ENCODE measurements at regions not wholly inside any gene's neighbourhood (a gene's known extent, or its start where the extent isn't known, plus 50 kb on each side); places are given as distances from the start of the nearest gene placed in this dataset.

DNA sequence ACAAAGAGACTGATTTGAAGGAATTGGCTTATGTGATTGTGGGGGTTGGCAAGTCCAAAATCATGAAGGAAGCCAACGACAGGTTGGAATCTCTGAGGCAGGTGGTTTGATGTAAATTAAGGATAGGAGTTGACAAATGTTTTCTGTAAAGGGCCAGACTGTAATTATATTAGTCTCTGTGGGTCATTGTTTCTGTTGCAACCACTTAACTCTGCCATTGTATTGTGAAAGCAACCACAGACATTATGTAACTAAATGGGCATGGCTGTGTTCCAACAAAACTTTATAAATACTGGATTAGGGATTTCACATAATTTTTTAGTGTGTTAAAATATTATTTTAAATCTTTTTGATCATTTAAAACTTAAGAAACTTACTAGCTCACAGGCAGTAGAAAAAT lies 199.2 kb upstream of the MYLIP start:
- H3K36me3 ChIP-seq (ENCODE audit: control insufficient read depth in 3 of 3, insufficient read depth in 2 of 3, low read depth in 1 of 3, low read length in 3 of 3) = no peaks in the 10 kb centered on the region
- H3K27me3 ChIP-seq (ENCODE audit: control insufficient read depth in 3 of 3, insufficient read depth in 3 of 3, low read length in 3 of 3) = no peaks in the 10 kb centered on the region
- WGBS, 3 donors = 67 to 77% (median 76%) methylated on average over 1 of the region's 1 CpG
- DNase-seq (no peak), FAIRE-seq (no peak)
- H3K4me3 ChIP-seq (ENCODE audit: low read depth in 1 of 3, low read length in 3 of 3) = no peak overlapping the region
- peaks cover 0 to 20% of the 10 kb centered on the region in 2 donors for H3K9me3 ChIP-seq (ENCODE audit: control insufficient read depth in 2 of 2, insufficient read depth in 1 of 2, low read depth in 1 of 2, low read length in 1 of 2)
- H3K27ac ChIP-seq (ENCODE audit: low read depth in 1 of 3, low read length in 2 of 3) = no peak overlapping the region
- no peaks in the 10 kb centered on the region for H3K4me1 ChIP-seq (ENCODE audit: control insufficient read depth in 3 of 3, insufficient read depth in 2 of 3, low read depth in 1 of 3, low read length in 2 of 3)

DNA sequence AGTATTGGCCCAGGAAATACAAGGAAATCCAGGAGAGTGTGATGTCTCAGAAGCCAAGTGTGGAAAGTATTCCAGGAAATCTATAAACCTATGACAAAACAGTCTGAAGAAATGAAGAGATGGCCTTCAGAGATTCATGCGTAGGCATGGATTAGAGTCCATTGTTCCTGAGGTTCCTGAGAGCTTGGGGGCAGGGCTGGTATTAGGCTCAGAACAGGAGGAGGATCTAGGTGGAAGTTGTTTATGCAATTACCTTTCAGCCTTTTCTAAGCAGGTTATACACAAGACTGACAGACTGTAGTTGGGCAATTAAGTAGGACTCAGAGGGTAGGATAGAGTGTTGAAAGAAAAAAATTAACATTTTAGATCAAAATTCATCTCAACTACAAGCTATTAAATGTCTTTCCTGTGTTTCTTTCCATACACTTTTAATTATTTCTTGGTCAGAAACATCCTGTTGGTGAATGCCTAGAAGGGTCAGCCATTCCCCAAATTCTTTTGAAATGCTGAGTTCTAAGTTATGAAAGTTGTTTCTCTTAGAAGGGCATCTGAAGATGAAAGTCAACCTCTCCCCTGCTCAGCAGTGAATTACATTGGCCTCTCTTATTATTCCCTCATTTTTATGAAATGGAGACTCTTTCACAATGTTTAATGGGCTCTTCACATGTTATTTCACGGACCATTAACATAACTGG lies 201.2 kb upstream of the MYLIP start:
- WGBS, 3 donors = 74 to 87% (median 76%) methylated on average over 2 of the region's 2 CpGs
- H3K27me3 ChIP-seq (ENCODE audit: control insufficient read depth in 3 of 3, insufficient read depth in 3 of 3, low read length in 3 of 3) = no peaks in the 10 kb centered on the region
- H3K4me1 ChIP-seq (ENCODE audit: control insufficient read depth in 3 of 3, insufficient read depth in 2 of 3, low read depth in 1 of 3, low read length in 2 of 3) = no peaks in the 10 kb centered on the region
- no peak overlapping the region for H3K27ac ChIP-seq (ENCODE audit: low read depth in 1 of 3, low read length in 2 of 3)
- no peak overlapping the region for H3K4me3 ChIP-seq (ENCODE audit: low read depth in 1 of 3, low read length in 3 of 3)
- no peak for FAIRE-seq
- no peaks in the 10 kb centered on the region for H3K36me3 ChIP-seq (ENCODE audit: control insufficient read depth in 3 of 3, insufficient read depth in 2 of 3, low read depth in 1 of 3, low read length in 3 of 3)
- no peak for DNase-seq
- peaks cover 0 to 20% of the 10 kb centered on the region in 2 donors for H3K9me3 ChIP-seq (ENCODE audit: control insufficient read depth in 2 of 2, insufficient read depth in 1 of 2, low read depth in 1 of 2, low read length in 1 of 2)

DNA sequence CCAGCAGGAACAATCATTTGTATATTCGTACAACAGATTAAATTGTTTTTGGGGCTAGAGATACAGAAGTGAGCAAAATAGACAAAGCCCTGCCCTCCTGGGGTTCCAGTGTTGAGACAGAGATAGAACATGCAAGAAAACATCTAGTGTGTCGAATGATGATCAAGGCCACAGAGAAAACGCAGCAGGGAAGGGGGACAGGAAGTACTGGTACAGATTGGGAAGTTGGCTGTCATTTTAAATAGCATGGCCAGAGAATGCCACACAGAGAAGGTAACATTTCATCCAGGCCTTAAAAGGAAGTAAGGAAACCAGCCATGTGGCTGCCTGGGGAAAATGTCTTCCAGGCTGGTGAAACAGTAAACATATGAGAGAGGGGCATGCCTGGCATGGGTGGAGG lies 202.6 kb upstream of the MYLIP start:
- Histone ChIP-seq H3K9me3 (ENCODE audit: control insufficient read depth in 2 of 2, insufficient read depth in 1 of 2, low read depth in 1 of 2, low read length in 1 of 2) (peaks cover 0 to 14% of the 10 kb centered on the region in 2 donors), H3K27ac (ENCODE audit: low read depth in 1 of 3, low read length in 2 of 3) (no peak overlapping the region), H3K4me1 (ENCODE audit: control insufficient read depth in 3 of 3, insufficient read depth in 2 of 3, low read depth in 1 of 3, low read length in 2 of 3) (no peaks in the 10 kb centered on the region), H3K36me3 (ENCODE audit: control insufficient read depth in 3 of 3, insufficient read depth in 2 of 3, low read depth in 1 of 3, low read length in 3 of 3) (no peaks in the 10 kb centered on the region), H3K27me3 (ENCODE audit: control insufficient read depth in 3 of 3, insufficient read depth in 3 of 3, low read length in 3 of 3) (no peaks in the 10 kb centered on the region), H3K4me3 (ENCODE audit: low read depth in 1 of 3, low read length in 3 of 3) (no peak overlapping the region)
- WGBS, 3 donors = 75 to 97% (median 80%) methylated on average over 3 of the region's 3 CpGs
- FAIRE-seq (no peak), DNase-seq (no peak)

DNA sequence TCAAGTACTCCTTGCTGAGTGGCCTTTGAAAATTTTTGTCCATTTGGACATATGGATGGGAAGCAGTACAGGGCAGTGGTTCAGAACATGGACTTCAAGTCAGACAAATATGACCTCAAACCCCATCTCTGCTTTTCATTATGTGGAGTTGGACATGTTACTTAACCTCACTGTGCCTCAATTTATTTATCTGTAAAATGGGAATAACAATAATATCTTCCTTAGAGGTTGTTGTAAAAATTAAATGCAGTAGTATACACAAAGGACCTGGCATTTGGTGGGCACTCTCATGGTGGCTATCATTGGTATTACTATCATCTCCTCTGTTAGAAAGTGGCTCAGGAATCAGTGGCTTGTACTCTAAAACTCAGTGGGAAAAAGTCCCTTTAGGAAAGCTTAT lies 204.0 kb upstream of the MYLIP start:
- no peaks in the 10 kb centered on the region for H3K36me3 ChIP-seq (ENCODE audit: control insufficient read depth in 3 of 3, insufficient read depth in 2 of 3, low read depth in 1 of 3, low read length in 3 of 3)
- FAIRE-seq = no peak
- no peak overlapping the region for H3K27ac ChIP-seq (ENCODE audit: low read depth in 1 of 3, low read length in 2 of 3)

DNA sequence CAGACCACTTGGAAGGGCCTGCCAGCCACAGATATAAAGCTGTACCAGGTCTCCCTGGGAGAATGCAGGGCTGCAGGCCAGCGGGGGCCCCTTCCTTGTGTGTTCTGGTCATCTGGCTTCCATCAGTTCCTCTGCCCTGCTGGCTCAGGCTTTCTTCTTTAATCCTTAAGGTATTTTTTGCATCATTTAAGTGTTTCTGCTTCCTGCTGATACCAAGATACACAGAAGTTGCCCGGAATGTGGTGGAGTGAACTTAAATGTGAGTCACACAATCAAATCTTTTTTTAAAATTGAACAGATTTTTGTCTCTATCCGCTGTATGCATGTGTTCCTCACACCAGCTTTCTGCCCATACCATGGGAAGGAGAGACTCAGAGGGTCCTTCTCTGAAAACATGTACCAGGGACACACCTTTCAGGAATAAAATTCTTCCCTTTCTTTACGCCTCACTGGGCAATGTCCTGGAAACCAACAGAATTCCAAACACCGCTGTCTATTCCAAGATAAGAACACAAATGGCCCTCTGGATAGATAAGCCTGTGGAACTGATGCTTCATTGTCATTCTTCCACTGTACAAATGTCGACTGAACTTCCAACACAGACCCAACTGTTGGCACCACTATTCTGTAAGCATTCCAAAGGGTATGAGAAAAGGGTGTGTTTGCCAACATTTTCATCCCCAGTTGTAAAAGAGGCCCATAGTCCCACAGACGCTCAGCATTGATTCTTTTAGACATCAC lies 206.2 kb upstream of the MYLIP start:
- Histone ChIP-seq H3K36me3 (ENCODE audit: control insufficient read depth in 3 of 3, insufficient read depth in 2 of 3, low read depth in 1 of 3, low read length in 3 of 3) (no peaks in the 10 kb centered on the region), H3K27me3 (ENCODE audit: control insufficient read depth in 3 of 3, insufficient read depth in 3 of 3, low read length in 3 of 3) (no peaks in the 10 kb centered on the region), H3K4me3 (ENCODE audit: low read depth in 1 of 3, low read length in 3 of 3) (no peak overlapping the region), H3K4me1 (ENCODE audit: control insufficient read depth in 3 of 3, insufficient read depth in 2 of 3, low read depth in 1 of 3, low read length in 2 of 3) (no peaks in the 10 kb centered on the region), H3K27ac (ENCODE audit: low read depth in 1 of 3, low read length in 2 of 3) (no peak overlapping the region), H3K9me3 (ENCODE audit: control insufficient read depth in 2 of 2, insufficient read depth in 1 of 2, low read depth in 1 of 2, low read length in 1 of 2) (no peaks in the 10 kb centered on the region)
- DNase-seq (no peak), FAIRE-seq (no peak)
- WGBS, 3 donors = 56 to 78% (median 75%) methylated on average over 7 of the region's 7 CpGs

More for the DNA sequence above, 204.0 kb upstream of the MYLIP start:
- DNase-seq = no peak
- peaks cover 0 to 5% of the 10 kb centered on the region in 2 donors for H3K9me3 ChIP-seq (ENCODE audit: control insufficient read depth in 2 of 2, insufficient read depth in 1 of 2, low read depth in 1 of 2, low read length in 1 of 2)
- H3K4me3 ChIP-seq (ENCODE audit: low read depth in 1 of 3, low read length in 3 of 3) = no peak overlapping the region
- H3K27me3 ChIP-seq (ENCODE audit: control insufficient read depth in 3 of 3, insufficient read depth in 3 of 3, low read length in 3 of 3) = no peaks in the 10 kb centered on the region
- no peaks in the 10 kb centered on the region for H3K4me1 ChIP-seq (ENCODE audit: control insufficient read depth in 3 of 3, insufficient read depth in 2 of 3, low read depth in 1 of 3, low read length in 2 of 3)

DNA sequence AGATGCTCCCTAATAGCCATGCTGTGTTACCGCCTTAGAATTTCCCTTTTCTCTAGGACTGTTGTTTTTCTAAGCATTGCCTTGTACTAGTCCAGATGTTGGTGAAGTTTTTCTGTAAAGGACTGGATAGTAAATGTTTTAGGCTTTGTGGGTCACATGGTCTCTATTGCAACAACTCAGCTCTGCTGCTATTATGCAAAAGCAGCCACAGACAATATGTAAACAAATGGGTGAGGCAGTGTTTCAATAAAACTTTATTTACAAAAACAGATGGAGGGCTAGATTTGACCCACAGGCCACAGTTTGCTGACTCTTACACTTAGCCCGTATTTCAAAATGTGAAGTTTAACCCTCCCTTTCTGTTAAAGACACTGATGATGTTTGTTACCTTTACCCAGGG lies 207.6 kb upstream of the MYLIP start:
- H3K27me3 ChIP-seq (ENCODE audit: control insufficient read depth in 3 of 3, insufficient read depth in 3 of 3, low read length in 3 of 3) = no peaks in the 10 kb centered on the region
- no peaks in the 10 kb centered on the region for H3K4me1 ChIP-seq (ENCODE audit: control insufficient read depth in 3 of 3, insufficient read depth in 2 of 3, low read depth in 1 of 3, low read length in 2 of 3)
- FAIRE-seq (no peak), DNase-seq (no peak)
- H3K36me3 ChIP-seq (ENCODE audit: control insufficient read depth in 3 of 3, insufficient read depth in 2 of 3, low read depth in 1 of 3, low read length in 3 of 3) = no peaks in the 10 kb centered on the region
- H3K27ac ChIP-seq (ENCODE audit: low read depth in 1 of 3, low read length in 2 of 3) = no peak overlapping the region
- H3K9me3 ChIP-seq (ENCODE audit: control insufficient read depth in 2 of 2, insufficient read depth in 1 of 2, low read depth in 1 of 2, low read length in 1 of 2) = no peaks in the 10 kb centered on the region
- WGBS, 3 donors = 88 to 96% (median 89%) methylated on average over 2 of the region's 2 CpGs
- no peak overlapping the region for H3K4me3 ChIP-seq (ENCODE audit: low read depth in 1 of 3, low read length in 3 of 3)

DNA sequence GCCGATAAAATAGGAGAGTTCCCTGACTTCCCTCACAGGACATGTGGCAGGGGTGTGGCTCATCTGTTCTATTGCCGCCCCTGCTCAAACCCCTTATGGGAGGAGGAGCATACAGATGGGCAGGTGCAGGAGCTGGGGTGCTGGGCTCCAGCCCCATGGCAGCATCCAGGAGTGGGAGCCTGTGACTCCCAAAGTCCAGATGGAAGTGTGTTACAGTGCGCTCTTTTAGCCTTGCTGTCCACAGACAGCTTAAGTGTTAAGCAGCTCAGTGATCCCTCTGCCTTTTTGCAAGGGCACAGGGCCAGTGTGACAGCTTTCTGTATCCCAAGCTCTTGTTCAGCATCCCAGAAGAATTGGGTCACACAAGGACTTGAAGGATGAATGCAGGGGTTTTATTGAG lies 212.3 kb upstream of the MYLIP start:
- H3K27me3 ChIP-seq (ENCODE audit: control insufficient read depth in 3 of 3, insufficient read depth in 3 of 3, low read length in 3 of 3) = no peaks in the 10 kb centered on the region
- 77 to 92% (median 87%) methylated on average over 3 of the region's 3 CpGs for WGBS, 3 donors
- H3K27ac ChIP-seq (ENCODE audit: low read depth in 1 of 3, low read length in 2 of 3) = no peak overlapping the region
- no peak for DNase-seq
- no peak overlapping the region for H3K4me3 ChIP-seq (ENCODE audit: low read depth in 1 of 3, low read length in 3 of 3)
- FAIRE-seq = no peak
- no peaks in the 10 kb centered on the region for H3K4me1 ChIP-seq (ENCODE audit: control insufficient read depth in 3 of 3, insufficient read depth in 2 of 3, low read depth in 1 of 3, low read length in 2 of 3)
- no peaks in the 10 kb centered on the region for H3K36me3 ChIP-seq (ENCODE audit: control insufficient read depth in 3 of 3, insufficient read depth in 2 of 3, low read depth in 1 of 3, low read length in 3 of 3)
- H3K9me3 ChIP-seq (ENCODE audit: control insufficient read depth in 2 of 2, insufficient read depth in 1 of 2, low read depth in 1 of 2, low read length in 1 of 2) = no peaks in the 10 kb centered on the region

DNA sequence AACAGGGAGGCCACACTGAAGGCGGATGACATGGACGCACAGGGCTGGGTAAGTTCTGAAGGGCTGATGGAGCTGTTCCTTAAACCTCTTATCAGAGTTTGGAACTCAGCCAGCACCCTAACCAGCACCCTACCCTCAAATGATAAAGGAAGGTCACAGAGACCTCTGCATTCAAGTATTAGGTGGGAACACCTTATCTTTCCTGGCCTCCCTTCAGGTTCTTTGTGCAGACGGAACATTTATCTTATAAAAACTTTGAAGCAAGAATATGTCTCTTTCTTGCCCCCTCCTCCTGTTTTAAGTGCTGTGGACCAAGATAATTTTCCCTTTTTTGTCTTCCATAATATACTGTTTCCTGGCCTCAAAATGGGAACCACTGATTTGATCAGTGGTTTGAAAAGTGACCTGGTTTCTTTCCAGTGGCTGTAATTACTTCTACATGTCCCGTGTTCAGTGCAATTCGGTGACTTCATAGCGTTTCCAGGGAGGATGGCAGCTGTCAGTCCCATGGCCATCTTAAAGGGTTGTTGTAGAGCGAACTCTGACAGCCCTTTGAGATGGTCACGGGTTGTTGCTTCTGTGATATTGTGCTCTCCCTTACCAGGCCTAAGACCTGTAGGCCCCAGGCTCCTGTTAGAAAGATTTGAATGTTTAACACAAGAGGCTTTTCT lies 213.2 kb upstream of the MYLIP start:
- no peak for FAIRE-seq

More for the DNA sequence above, 213.2 kb upstream of the MYLIP start:
- WGBS, 3 donors = 65 to 86% (median 79%) methylated on average over 8 of the region's 8 CpGs
- Histone ChIP-seq H3K27ac (ENCODE audit: low read depth in 1 of 3, low read length in 2 of 3) (no peak overlapping the region), H3K9me3 (ENCODE audit: control insufficient read depth in 2 of 2, insufficient read depth in 1 of 2, low read depth in 1 of 2, low read length in 1 of 2) (no peaks in the 10 kb centered on the region), H3K36me3 (ENCODE audit: control insufficient read depth in 3 of 3, insufficient read depth in 2 of 3, low read depth in 1 of 3, low read length in 3 of 3) (no peaks in the 10 kb centered on the region), H3K27me3 (ENCODE audit: control insufficient read depth in 3 of 3, insufficient read depth in 3 of 3, low read length in 3 of 3) (no peaks in the 10 kb centered on the region), H3K4me1 (ENCODE audit: control insufficient read depth in 3 of 3, insufficient read depth in 2 of 3, low read depth in 1 of 3, low read length in 2 of 3) (no peaks in the 10 kb centered on the region), H3K4me3 (ENCODE audit: low read depth in 1 of 3, low read length in 3 of 3) (no peak overlapping the region)
- no peak for DNase-seq

Data from small intestine (tissue), 7 donors.